Nucleus accumbens (tissue), 56 donors: ENCODE measurements at regions not wholly inside any gene's neighbourhood (a gene's known extent, or its start where the extent isn't known, plus 50 kb on each side); places are given as distances from the start of the nearest gene placed in this dataset.

Experiments
- DNase-seq, 56 donors: peaks; one replicate each; lab custom pipeline; 2025; lab: John Stamatoyannopoulos, UW

DNA sequence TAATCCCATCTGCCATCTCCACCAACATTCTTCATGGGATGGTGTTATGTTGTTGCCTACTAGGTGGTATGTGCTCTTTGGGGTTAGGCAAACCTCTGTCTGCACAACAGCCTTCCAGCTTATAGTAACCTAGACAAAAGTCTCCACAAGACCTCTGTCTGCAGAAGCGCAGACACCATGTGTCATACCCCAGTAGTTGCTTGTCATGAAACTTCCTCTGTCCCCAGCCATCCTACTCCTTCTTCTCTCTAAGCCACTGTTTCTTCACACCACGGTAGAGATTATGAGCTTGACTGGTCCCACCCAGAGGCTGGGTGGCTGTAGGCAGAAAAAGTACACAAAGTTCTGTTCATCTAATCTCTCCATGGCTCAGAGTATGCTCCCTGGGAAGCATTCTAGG lies 100.3 kb downstream of the MAF start:
- DNase-seq = no peak

GRCh38 chr16:79498928-79499327 lies 101.6 kb downstream of the MAF start:
- no peak for DNase-seq

GRCh38 chr16:79497606-79498350 lies 102.8 kb downstream of the MAF start:
- no peak for DNase-seq

DNA sequence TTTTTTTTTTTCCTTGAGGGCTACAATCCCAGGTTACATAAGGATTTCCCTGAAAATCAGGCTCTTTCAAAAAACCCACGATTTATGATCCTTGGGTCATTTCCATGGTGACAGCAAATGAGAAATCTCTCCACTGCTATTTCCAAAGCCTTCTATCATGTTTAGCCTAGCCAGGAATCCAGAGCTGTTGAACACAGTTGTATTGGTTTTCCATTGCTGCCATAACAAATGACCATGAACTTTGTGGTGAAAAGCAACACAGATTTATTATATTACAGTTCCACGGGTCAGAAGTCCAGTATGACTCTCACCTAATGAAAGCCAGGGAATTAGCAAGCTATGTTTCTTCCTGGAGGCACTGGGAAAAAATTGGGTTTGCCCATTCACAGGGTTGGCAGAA lies 106.6 kb downstream of the MAF start:
- no peak for DNase-seq

GRCh38 chr16:79492036-79492435 lies 108.5 kb downstream of the MAF start:
- no peak for DNase-seq

- no peak for DNase-seq
These were observed 115.5 kb downstream of the MAF start for GRCh38 chr16:79485020-79485419.

DNA sequence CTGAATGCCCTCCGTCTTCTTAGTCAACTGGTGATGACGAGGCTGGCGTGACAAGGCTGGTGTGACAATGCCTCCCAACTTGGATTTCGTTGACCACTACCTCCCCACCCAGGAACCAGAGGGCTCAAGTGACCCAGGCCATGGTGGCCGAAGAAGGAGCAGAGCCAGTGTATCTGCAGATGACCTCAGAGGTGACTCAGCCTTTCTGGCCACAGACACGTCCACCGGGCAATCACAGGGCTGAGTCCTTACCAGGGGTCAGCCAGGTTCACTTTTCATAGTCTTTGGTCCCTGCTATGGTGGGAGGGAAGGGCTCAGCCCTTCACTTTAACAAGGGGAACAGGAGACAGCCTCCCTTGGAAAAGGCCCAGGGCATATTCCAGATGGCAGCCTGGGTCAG lies 116.3 kb downstream of the MAF start:
- DNase-seq = no peak

GRCh38 chr16:79483336-79483735 lies 117.2 kb downstream of the MAF start:
- peak in 1 of 56 donors; percentile 8 for DNase-seq

DNA sequence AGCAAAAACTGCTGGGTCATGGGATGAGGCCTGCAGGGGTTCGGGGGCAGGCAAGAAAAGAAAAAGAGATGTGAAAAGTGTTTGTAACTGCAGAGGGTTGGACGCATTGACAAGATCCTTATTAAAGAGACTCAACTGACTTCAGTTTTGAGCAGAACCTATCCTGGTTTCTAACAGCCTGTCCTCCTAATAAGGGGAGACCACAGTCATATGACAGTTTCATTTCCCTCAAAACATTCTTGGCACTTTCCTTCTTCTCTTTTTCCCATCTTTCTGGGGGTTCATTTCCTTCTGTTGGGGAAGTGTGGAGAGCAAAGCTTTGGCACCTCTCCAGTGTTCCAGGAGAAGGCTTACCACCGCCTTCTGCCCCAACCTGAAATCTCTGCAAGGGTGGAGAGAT lies 118.5 kb downstream of the MAF start:
- DNase-seq = peak in 3 of 56 donors; percentile 3 to 19 (median 10)

- no peak for DNase-seq
These were observed 119.6 kb downstream of the MAF start for GRCh38 chr16:79480929-79481328.

GRCh38 chr16:79480056-79480455 lies 120.5 kb downstream of the MAF start:
- no peak for DNase-seq

DNA sequence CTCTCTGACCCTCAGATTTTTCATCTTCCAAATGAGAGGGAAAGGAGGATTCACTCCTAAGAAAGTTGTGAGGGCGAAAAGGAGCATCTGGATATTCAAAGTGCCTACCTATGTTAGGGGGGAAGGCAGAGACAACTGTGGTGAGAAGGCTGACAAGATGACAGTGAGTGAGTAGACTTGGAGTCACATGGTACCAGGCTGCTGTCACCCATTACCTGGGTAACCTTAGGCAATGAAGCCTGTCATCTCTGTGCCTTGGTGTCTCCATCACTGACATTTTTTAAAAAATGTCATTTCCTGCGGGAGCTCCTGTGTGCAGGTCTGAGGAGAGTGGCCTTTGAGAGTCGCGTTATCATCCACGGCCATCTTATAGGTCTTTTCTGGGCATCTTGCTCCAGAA lies 124.0 kb downstream of the MAF start:
- DNase-seq = no peak

DNA sequence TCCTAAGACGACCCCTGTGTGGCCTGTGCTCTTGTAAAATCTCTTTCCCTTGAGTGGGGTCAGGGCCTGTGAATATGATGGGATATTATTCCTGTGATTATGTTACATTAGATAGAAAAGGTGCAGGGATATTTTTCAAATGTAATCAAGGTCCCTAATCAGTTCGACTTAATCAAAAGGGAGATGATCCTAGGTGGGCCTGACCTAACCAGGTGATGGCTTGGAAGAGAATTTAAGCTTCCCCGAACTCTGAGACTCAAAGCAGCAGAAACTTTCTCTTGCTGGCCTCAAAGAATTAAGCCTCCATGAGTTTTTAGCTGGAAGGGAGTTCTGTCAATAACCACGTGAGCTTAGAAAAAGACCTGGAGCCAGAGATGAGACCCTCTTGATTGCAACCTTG lies 124.7 kb downstream of the MAF start:
- no peak for DNase-seq

GRCh38 chr16:79473456-79473855 lies 127.1 kb downstream of the MAF start:
- DNase-seq = no peak

DNA sequence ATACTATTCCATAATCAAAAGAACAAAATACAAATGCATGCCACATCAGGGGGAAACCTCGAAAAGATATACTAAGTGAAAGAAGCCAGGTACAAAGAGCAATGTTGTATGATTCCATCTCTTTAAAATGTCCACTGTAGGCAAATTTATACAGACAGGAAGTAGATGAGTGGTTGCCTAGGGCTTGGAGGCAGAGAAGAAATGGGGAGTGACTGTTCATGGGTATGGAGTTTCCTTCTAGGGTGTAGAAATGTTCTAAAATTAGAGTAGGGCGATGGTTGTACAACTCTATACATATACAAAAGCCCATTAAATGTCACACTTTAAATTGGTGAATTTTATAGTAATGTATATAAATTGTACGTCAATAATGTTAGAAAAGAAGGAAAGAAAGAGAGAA lies 128.1 kb downstream of the MAF start:
- no peak for DNase-seq

DNA sequence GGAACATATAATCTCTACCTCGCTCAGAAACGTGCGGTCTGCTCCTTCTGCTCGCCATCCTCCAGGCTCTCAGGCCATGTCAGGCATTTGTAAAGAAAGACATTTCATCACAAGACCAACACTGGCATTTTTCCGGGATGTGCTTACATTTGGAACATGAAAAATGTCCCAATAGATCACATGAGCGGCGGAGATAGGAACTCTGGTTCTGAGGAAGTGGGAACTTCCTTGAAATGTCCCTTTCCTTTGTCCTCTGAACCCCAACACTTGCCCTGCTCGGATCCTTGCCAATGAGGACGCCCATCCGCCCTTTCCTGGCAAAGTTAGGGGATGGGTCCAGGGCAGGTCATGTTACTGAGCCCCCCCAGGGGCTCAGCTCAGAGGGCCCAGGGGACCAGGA lies 130.5 kb downstream of the MAF start:
- no peak for DNase-seq

DNA sequence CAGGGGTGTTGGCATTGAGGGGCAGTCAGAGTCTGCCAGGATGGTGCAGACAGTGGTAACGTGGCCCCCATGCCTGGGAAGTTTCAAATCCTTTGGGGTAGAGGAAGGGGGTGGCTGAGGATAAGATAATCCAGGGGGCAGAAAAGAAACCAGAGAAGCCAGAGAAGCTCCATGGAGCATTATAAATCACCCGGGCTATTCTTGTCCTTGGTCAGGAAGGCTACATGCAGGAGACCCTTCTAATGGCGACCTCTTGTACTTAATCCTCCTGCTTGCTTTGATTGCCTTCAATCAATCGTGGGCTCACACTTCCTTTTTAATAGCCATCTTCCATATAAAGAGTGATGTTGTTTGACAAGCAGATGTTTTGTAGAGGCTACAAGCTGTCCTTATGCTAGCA lies 131.9 kb downstream of the MAF start:
- no peak for DNase-seq

DNA sequence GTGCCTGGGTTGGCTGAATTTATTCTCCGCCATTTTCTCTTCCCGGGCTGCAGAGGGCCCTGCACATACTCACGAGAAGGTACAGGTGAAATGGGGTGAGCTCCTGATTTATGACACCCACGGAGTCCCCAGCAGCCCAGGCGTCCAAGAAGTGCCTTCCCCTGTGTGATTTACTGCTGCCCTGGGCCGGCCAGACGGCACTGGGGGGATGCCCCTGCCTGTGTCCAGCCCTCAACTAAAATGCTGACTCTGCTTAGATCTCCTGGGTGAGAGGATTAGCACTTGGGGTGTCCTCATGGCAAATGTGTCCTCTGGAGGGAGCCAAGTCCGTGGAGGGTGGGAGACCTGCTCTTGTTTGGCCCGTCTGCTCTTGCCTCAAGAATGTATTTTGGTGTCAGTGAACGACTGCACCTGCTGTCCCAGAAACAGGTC lies 132.4 kb downstream of the MAF start:
- DNase-seq = no peak

GRCh38 chr16:79466111-79466510 lies 134.4 kb downstream of the MAF start:
- DNase-seq = no peak

GRCh38 chr16:79463841-79464240 lies 136.7 kb downstream of the MAF start:
- DNase-seq = no peak

- DNase-seq = no peak
These were observed 144.5 kb downstream of the MAF start for GRCh38 chr16:79456036-79456435.

- no peak for DNase-seq
These were observed 147.9 kb downstream of the MAF start for GRCh38 chr16:79452671-79453070.
